K562 (cell line): ENCODE measurements at regions not wholly inside any gene's neighbourhood (a gene's known extent, or its start where the extent isn't known, plus 50 kb on each side); places are given as distances from the start of the nearest gene placed in this dataset.

Source experiments
- ATF3 ChIP-seq, 2 experiments: fragments of 450-650 bp in 1 of 2; sonication (generic) in 1 of 2; formaldehyde crosslinking in 1 of 2; IDR thresholded peaks in 1 of 2; conservative IDR thresholded peaks in 1 of 2; 2 replicates each; pipeline versions ENCODE4 v1.6.1 to v1.8.1; 2016 to 2023; ENCODE audit warnings: mild to moderate bottlenecking in 2 of 2, moderate library complexity in 2 of 2, inconsistent platforms in 1 of 2, missing genetic modification reagents in 1 of 2
- BRCA1 ChIP-seq, 2 experiments: fragments of 450-650 bp in 1 of 2; sonication (generic) in 1 of 2; formaldehyde crosslinking in 1 of 2; IDR thresholded peaks; 2 replicates each; pipeline versions ENCODE4 v1.5.0 to v1.6.1; 2017 to 2020; ENCODE audit warnings: mild to moderate bottlenecking in 1 of 2, missing genetic modification reagents in 1 of 2
- CBX8 ChIP-seq: fragments of 200-600 bp; sonication (generic); IDR thresholded peaks from 2 replicates; pipeline ENCODE4 v1.6.1; 2012; ENCODE audit warnings: borderline replicate concordance, mixed run types, low read depth, mild to moderate bottlenecking, moderate library complexity, mixed read lengths, low read length, control low read depth, inconsistent platforms; ENCODE audit not compliant: poor library complexity, severe bottlenecking; ENCODE audit errors: extremely low read depth
- ELK1 ChIP-seq: sonication (generic); formaldehyde crosslinking; IDR thresholded peaks from 2 replicates; pipeline ENCODE4 v1.8.1; 2022; ENCODE audit warnings: missing genetic modification reagents
- GTF3C2 ChIP-seq: IDR thresholded peaks from 3 replicates; pipeline ENCODE4 v1.6.1; 2011; ENCODE audit warnings: borderline replicate concordance, mild to moderate bottlenecking, moderate library complexity; ENCODE audit not compliant: insufficient read length; ENCODE audit errors: extremely low read depth
- IRF9 ChIP-seq: fragments of 450-650 bp; IDR thresholded peaks from 2 replicates; pipeline ENCODE4 v1.6.1; 2016; ENCODE audit warnings: missing biosample characterization, missing genetic modification characterization
- PKNOX1 ChIP-seq: fragments of 450-650 bp; IDR thresholded peaks from 2 replicates; pipeline ENCODE4 v1.6.1; 2016
- PRDM10 ChIP-seq: fragments of 450-650 bp; IDR thresholded peaks from 2 replicates; pipeline ENCODE4 v1.6.1; 2018; ENCODE audit not compliant: partially characterized antibody
- RBBP5 ChIP-seq: fragments of 200-600 bp; sonication (generic); IDR thresholded peaks from 2 replicates; pipeline ENCODE4 v1.6.1; 2012; ENCODE audit warnings: borderline replicate concordance, mild to moderate bottlenecking, low read length, control low read depth, inconsistent platforms; ENCODE audit not compliant: insufficient read depth, poor library complexity, severe bottlenecking
- SIX5 ChIP-seq, 2 experiments: IDR thresholded peaks; 2 replicates each; pipeline ENCODE4 v1.6.1; 2011; ENCODE audit warnings: low read length in 2 of 2, borderline replicate concordance in 1 of 2, low read depth in 1 of 2, mild to moderate bottlenecking in 1 of 2, moderate library complexity in 1 of 2; ENCODE audit not compliant: insufficient read depth in 1 of 2
- STAG1 ChIP-seq: sonication (generic); formaldehyde crosslinking; IDR thresholded peaks from 2 replicates; pipeline ENCODE4 v1.5.0; 2020; ENCODE audit warnings: missing genetic modification reagents, borderline replicate concordance
- TFE3 ChIP-seq: fragments of 450-650 bp; formaldehyde crosslinking; IDR thresholded peaks from 2 replicates; pipeline ENCODE4 v1.4.0; 2020; ENCODE audit warnings: mild to moderate bottlenecking, mixed read lengths
- USF2 ChIP-seq: sonication (generic); formaldehyde crosslinking; IDR thresholded peaks from 2 replicates; pipeline ENCODE4 v1.5.0; 2020; ENCODE audit warnings: missing genetic modification reagents

- no peak for TF ChIP-seq CBX8
- no peak for TF ChIP-seq RBBP5
- no peak for TF ChIP-seq BRCA1 (IDR thresholded peaks at IDR 0.05)
- no peak for TF ChIP-seq BRCA1 (CRISPR knock-in tag; IDR thresholded peaks at IDR 0.05)
- no peak for TF ChIP-seq PRDM10
- no peak for TF ChIP-seq TFE3 (CRISPR knock-in tag)
- no peak for TF ChIP-seq STAG1 (CRISPR knock-in tag)
- no peak for TF ChIP-seq ELK1 (CRISPR knock-in tag)
- TF ChIP-seq GTF3C2: no peak
- TF ChIP-seq USF2 (CRISPR knock-in tag): no peak
- no peak for TF ChIP-seq IRF9 (tag)
- TF ChIP-seq SIX5 (IDR thresholded peaks at IDR 0.05; ENCODE audit: borderline replicate concordance in 1 of 2, insufficient read depth in 1 of 2, low read depth in 1 of 2, low read length in 2 of 2): no peak
- TF ChIP-seq PKNOX1: no peak
- no peak for TF ChIP-seq ATF3 (IDR thresholded peaks at IDR 0.05)
- TF ChIP-seq ATF3 (CRISPR knock-in tag; conservative IDR thresholded peaks at IDR 0.05): no peak
Observed at GRCh38 chr16:80085606-80086005, 455.2 kb upstream of the DYNLRB2 start.
